ENCODE measurements at regions not wholly inside any gene's neighbourhood (a gene's known extent, or its start where the extent isn't known, plus 50 kb on each side); places are given as distances from the start of the nearest gene placed in this dataset.

DNA sequence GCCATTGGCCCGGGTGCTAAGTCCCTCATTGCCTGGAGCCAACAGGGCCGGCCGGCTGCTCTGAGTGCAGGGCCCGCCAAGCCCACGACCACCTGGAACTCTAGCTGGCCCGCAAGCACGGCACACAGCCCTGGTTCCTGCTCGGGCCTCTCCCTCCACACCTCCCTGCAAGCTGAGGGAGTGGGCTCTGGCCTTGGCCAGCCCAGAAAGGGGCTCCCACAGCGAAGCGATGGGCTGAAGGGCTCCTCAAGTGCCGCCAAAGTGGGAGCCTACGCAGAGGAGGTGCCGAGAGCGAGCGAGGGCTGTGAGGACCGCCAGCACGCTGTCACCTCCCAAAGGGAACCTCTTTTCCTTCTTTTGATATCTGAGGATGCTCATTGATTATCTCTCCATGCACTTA lies 283.4 kb downstream of the PRDM2 start:
- TF ChIP-seq, protein P1, sequence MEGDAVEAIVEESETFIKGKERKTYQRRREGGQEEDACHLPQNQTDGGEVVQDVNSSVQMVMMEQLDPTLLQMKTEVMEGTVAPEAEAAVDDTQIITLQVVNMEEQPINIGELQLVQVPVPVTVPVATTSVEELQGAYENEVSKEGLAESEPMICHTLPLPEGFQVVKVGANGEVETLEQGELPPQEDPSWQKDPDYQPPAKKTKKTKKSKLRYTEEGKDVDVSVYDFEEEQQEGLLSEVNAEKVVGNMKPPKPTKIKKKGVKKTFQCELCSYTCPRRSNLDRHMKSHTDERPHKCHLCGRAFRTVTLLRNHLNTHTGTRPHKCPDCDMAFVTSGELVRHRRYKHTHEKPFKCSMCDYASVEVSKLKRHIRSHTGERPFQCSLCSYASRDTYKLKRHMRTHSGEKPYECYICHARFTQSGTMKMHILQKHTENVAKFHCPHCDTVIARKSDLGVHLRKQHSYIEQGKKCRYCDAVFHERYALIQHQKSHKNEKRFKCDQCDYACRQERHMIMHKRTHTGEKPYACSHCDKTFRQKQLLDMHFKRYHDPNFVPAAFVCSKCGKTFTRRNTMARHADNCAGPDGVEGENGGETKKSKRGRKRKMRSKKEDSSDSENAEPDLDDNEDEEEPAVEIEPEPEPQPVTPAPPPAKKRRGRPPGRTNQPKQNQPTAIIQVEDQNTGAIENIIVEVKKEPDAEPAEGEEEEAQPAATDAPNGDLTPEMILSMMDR (IDR thresholded peaks at IDR 0.05) = no peak
- DNase-seq (ENCODE audit: low spot score) = no peak

DNA sequence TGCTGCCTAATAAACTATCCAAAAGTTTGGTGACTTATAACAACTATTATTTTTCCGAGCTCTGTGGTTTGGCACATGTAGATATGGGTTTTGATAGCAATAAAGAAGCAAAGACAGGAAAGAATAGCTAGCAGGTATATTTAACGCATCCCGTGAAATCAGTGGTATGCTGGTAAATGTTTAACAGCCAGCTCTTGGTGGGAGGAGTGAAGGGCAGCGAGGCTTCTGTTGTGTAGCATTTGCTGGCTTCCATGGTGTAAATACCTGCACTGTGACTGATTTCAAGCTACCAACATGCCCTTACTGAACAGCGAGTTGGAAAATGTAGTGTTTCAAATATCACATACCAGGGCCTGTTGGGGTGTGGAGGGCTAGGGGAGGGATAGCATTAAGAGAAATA lies 291.0 kb downstream of the PRDM2 start:
- Histone ChIP-seq H3K27ac (no peak overlapping the region), H3K4me3 (no peak overlapping the region)
- DNase-seq (ENCODE audit: low spot score) = no peak
- TF ChIP-seq, protein P1 (IDR thresholded peaks at IDR 0.05) = no peak

More for the DNA sequence above, 283.4 kb downstream of the PRDM2 start:
- no peak overlapping the region for H3K27ac ChIP-seq
- H3K4me3 ChIP-seq = no peak overlapping the region

DNA sequence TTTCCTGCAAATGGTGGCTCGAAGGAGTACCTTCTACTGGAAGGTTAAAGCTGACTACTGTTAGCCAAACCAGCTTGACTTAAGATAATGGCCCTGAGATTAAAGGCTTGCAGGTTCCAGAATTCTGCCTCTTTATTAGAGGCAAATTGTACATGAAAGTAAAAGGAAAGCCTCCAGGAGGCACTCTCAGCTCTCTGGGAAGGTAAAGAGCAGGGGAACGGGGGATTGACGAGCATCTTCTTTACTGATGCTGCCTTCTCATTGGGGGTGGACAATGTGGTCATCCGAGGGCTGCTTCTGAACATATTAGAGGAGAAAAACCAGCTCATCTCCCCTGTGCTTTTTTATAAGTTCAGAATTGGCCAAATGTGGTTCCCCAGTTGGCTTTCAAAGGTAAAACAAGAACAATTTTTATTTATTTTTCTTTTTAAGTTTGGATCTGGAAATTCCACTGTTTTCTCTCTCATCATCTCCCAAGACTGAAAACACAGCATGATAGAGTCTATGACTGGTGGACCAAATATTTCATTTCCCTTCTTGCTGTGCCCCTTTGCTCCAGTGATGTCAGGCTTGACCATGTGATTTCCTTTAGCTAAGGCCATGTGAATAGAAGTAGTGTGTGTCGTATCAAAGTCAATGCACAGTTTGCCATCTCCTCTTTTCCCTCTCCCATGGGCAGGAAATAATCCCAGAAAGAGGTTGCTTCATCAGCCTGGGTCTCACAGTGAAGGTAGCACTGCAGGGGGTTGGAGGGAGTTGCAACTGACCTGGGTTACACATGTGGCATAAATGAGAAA lies 292.7 kb downstream of the PRDM2 start:
- Histone ChIP-seq H3K4me3 (no peak overlapping the region), H3K27ac (no peak overlapping the region)
- TF ChIP-seq, protein P1 (IDR thresholded peaks at IDR 0.05) = no peak
- no peak for DNase-seq (ENCODE audit: low spot score)

DNA sequence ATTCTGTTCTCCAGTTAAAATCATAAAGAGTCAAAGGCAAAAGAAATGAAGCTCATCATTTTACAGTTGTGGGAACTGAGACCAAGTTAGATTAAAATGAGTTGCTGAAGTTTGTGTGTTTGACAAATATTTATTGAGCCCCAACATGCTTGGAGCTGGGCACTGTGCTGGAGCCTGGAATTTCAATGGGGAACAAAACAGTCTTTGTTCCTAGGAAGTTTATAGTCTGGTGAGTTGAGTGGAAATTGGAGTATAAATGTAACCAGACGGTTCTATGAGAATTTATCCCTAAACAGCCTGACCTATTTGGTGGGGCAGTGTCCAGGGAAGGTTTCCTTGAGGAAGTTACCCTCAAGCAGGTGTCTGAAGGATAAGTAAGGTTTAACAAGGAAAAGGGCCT lies 294.4 kb downstream of the PRDM2 start:
- H3K27ac ChIP-seq = no peak overlapping the region

DNA sequence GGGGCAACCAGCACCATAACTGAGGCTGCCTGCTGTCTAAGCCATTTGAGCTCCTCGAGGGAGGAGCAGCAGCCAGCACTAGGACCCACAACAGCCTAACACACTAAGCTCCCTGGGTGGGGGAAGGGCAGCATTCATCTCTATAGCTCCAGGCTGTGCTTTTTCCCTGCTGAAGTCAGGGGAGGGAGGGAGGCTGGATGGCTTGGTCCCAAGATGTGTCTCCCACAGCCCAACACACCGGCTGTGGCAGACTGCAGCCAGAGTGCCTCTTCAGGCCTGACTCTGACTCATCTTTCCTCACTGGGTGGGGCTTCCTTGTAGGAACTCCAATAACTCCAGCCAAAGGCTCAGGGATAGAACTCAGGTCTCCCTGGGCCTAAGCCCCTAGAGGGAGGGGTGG lies 296.3 kb downstream of the PRDM2 start:
- TF ChIP-seq, protein P1 (IDR thresholded peaks at IDR 0.05) = no peak
- H3K27ac ChIP-seq = no peak overlapping the region
- H3K4me3 ChIP-seq = no peak overlapping the region
- no peak for DNase-seq (ENCODE audit: low spot score)

More for the DNA sequence above, 294.4 kb downstream of the PRDM2 start:
- no peak for DNase-seq (ENCODE audit: low spot score)
- TF ChIP-seq, protein P1 (IDR thresholded peaks at IDR 0.05) = no peak
- no peak overlapping the region for H3K4me3 ChIP-seq

DNA sequence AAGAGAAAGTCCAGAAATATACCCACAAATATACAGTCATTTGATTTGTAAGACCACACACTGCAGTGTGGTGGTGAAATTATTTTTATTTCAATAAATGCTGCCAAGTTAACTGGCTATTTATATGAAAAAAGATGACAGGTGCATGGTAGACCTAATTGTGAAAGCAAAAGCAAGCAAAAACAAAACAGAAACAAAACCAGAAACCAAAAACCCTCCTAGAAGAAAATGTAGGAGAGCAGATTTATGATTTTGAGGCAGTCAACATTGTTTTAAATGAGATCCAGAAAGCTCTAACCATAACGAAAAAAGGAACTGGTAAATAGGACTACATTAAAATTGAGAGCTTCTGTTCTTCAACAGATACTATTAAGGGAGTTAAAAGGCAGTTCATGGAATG lies 303.6 kb downstream of the PRDM2 start:
- DNase-seq (ENCODE audit: low spot score) = no peak
- Histone ChIP-seq H3K27ac (no peak overlapping the region), H3K4me3 (no peak overlapping the region)
- TF ChIP-seq, protein P1 (IDR thresholded peaks at IDR 0.05) = no peak

DNA sequence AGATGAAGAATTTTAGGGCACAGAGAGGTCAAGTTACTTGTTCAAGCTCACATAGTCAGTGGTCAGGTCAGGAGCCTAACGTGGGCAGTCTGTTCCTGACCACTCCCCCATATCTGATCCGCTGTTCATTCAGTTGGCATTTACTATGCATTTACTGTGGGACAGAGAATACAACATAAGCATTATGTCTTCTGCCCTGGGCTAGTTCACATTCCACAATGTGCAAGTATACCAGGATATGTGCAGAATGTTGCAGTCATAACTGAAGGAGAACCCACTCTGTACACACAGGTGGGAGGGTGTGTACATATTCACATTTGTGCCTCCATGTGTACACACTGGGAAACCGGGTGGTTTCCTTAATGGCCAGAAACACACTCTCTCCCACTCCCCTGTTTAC lies 309.6 kb downstream of the PRDM2 start:
- Histone ChIP-seq H3K4me3 (no peak overlapping the region), H3K27ac (no peak overlapping the region)
- DNase-seq (ENCODE audit: low spot score) = no peak
- TF ChIP-seq, protein P1 (IDR thresholded peaks at IDR 0.05) = no peak
